ENCODE measurements at regions not wholly inside any gene's neighbourhood (a gene's known extent, or its start where the extent isn't known, plus 50 kb on each side); places are given as distances from the start of the nearest gene placed in this dataset.
A peak's percentile ranks its signal among the peaks of the same experiment; 100 is the strongest.
"Not testable (repeated sequence)": the region's sequence is repeated elsewhere in the genome, so short reads cannot be mapped to it uniquely, and the experiment has no call there.

DNA sequence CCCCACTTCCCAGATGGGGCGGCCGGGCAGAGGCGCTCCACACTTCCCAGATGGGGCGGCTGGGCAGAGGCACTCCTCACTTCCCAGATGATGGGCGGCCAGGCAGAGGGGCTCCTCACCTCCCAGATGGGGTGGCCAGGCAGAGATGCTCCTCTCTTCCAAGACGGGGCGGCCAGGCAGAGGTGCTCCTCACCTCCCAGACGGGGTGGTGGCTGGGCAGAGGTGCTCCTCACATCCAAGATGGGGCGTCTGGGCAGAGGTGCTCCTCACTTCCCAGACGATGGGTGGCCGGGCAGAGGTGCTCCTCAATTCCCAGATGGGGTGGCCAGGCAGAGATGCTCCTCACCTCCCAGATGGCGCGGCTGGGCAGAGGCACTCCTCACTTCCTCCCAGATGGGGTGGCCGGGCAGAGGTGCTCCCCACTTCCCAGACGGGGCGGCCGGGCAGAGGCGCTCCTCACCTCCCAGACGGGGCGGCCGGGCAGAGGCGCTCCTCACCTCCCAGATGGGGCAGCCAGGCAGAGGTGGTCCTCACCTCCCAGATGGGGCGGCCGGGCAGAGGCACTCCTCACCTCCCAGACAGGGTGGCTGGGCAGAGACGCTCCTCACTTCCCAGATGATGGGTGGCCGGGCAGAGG is 275.2 kb downstream of the LIPI start:
- not testable (repeated sequence) for DNase-seq; ATAC-seq (ENCODE audit: low read depth in 2 of 2); H3K4me3 Mint-ChIP-seq; H3K27me3 Mint-ChIP-seq; H3K36me3 Mint-ChIP-seq; H3K4me1 Mint-ChIP-seq; H3K27ac Mint-ChIP-seq
- peaks cover 0 to 13% (median 12%) of the 10 kb centered on the region in 7 donors for H3K9me3 Mint-ChIP-seq

DNA sequence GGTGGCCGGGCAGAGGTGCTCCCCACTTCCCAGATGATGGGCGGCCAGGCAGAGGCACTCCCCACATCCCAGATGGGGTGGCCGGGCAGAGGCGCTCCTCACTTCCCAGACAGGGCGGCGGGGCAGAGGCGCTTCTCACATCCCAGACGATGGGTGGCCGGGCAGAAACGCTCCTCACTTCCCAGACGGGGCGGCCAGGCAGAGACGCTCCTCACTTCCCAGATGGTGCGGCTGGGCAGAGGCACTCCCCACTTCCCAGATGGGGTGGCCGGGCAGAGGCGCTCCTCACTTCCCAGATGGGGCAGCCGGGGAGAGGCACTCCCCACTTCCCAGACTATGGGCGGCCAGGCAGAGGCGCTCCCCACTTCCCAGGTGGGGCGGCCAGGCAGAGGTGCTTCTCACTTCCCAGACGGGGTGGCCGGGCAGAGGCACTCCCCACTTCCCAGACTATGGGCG is 275.8 kb downstream of the LIPI start:
- H3K27ac Mint-ChIP-seq; H3K27me3 Mint-ChIP-seq; DNase-seq; ATAC-seq (ENCODE audit: low read depth in 2 of 2); H3K4me1 Mint-ChIP-seq; H3K4me3 Mint-ChIP-seq; H3K36me3 Mint-ChIP-seq: not testable (repeated sequence)
- peaks cover 0 to 13% (median 12%) of the 10 kb centered on the region in 7 donors for H3K9me3 Mint-ChIP-seq

DNA sequence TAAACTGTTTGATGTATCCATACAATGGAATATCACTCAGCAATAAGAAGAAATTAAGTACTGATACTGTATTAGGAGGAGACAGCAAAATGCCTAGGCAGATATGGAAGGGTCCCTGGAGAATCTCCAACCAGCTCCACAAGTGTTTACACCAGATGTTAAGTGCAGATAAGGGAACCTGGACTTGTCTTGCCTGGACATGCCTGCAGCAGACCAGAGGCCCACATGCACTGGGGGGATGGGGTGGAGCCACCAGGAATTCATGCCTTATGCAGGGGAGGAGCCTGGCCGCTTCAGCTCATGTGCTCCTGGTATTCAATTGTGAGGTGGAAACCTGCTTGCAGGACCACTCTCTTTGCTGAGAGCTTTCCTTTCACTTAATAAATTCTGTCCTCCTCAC is 287.6 kb downstream of the LIPI start:
- DNase-seq; H3K27ac Mint-ChIP-seq; H3K4me1 Mint-ChIP-seq; H3K27me3 Mint-ChIP-seq; H3K9me3 Mint-ChIP-seq; H3K4me3 Mint-ChIP-seq; H3K36me3 Mint-ChIP-seq; ATAC-seq (ENCODE audit: low read depth in 2 of 2): not testable (repeated sequence)

DNA sequence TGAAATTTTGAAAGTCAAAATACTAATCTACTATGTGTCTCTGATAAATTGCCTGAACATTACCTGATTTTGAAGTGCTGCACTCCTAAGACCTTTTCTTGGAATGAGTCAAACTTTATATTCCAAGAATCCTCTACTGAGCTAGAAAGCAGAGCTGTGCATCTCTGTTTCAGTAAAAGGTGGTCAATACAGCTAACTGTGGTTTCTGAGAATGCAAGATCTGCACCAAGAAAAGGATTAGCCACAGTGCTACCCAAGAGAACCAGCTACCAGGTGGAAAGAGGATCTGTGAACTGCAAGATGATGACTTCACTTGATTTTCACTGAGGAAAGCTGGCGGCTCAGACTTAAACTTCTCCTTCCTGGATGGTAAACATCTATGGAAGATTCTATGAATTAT is 289.3 kb downstream of the LIPI start:
- H3K4me1 Mint-ChIP-seq; H3K4me3 Mint-ChIP-seq; H3K9me3 Mint-ChIP-seq; ATAC-seq (ENCODE audit: low read depth in 2 of 2); H3K36me3 Mint-ChIP-seq; H3K27me3 Mint-ChIP-seq; DNase-seq; H3K27ac Mint-ChIP-seq: not testable (repeated sequence)

DNA sequence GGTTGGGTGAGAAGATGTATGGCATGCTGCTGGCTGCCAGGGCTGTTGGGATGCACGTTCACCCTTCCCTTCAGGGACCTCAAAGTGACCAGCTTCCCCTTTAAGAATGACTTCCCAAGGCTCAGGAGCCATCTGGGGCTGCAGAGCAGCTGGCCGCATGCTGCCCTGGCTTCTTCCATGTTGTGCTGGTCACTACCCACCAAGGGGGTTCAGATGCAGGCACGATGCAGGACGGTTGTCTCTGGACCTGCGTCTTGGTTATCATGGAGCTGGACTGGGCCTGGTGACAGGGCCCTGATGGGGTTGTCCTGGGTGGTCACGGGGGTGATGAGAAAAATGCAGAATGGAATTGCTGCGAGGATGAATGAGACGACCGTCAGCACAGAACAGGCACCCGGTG is 297.8 kb downstream of the POTED start:
- H3K27ac Mint-ChIP-seq; H3K4me1 Mint-ChIP-seq; H3K27me3 Mint-ChIP-seq; H3K9me3 Mint-ChIP-seq; DNase-seq; H3K4me3 Mint-ChIP-seq; H3K36me3 Mint-ChIP-seq; ATAC-seq (ENCODE audit: low read depth in 2 of 2): not testable (repeated sequence)

DNA sequence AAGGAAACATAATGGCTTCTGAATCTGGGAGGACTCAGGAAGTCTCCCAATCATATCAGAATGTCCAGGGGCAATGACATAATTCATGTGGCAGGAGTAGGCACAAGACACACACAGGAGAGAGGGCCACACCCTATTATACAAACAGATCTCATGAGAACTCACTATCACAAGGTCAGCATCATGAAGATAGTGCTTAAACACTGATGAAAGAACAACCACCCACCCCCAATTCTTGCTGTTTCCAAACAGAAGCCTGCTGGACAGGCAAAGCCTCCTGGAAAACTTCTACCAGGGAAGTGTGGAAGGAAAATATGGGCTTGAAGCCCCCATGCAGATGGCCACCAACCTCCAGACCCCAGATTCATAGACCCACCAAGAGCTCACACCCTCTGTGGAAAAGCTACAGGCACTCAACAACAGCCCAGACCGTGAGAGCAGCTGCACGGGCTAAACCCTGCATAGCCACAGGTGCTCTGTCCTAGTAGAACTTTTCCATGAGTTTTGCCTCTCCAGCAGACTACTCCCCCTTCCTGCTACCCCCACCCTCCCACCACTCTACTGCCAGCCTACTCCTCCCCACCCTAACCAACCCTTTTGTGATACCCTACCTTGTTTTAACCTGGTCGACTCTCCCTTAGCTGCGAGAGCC is 287.1 kb downstream of the POTED start:
- DNase-seq; H3K27ac Mint-ChIP-seq; H3K4me3 Mint-ChIP-seq; H3K36me3 Mint-ChIP-seq; H3K9me3 Mint-ChIP-seq; H3K27me3 Mint-ChIP-seq; H3K4me1 Mint-ChIP-seq; ATAC-seq (ENCODE audit: low read depth in 2 of 2): not testable (repeated sequence)

DNA sequence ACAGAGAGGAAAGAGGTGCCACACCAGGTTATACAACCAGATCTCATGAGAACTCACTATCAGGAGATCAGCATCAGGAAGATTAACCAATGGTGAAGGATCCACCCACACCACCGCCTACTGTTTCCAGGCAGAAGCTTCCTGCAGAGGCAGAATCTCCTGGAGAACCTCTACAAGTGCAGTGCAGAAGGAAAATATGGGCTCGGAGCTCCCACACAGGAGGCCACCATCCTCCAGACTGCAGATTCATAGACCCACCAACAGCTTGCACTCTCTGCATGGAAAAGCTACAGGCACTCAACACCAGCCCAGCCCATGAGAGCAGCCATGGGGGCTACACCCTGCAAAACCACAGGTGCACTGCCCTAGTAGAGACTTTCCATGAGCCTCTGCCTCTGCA is 284.0 kb downstream of the POTED start:
- not testable (repeated sequence) for DNase-seq; H3K27ac Mint-ChIP-seq; H3K27me3 Mint-ChIP-seq; H3K4me3 Mint-ChIP-seq; H3K36me3 Mint-ChIP-seq; H3K4me1 Mint-ChIP-seq; ATAC-seq (ENCODE audit: low read depth in 2 of 2); H3K9me3 Mint-ChIP-seq

DNA sequence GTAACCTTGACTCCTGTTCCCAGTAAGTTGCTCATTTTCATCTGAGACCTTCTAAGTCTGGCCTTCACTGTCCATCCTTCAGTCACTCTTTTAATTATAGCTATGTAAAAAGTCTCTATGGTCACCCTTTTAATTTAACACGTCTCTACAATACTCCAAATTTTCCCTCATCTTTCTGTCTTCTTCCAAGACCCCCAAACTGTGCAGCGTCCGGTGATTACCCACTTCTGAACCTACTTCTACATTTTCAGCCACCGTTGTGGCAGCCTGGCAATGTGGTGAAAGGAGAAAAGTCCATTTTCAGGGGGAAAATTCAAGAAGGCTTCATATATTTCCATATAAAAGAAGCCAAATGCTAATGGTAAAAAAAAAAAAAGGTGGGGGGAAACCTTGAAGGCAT is 283.4 kb downstream of the POTED start:
- H3K27ac Mint-ChIP-seq; H3K27me3 Mint-ChIP-seq; ATAC-seq (ENCODE audit: low read depth in 2 of 2): not testable (repeated sequence)

DNA sequence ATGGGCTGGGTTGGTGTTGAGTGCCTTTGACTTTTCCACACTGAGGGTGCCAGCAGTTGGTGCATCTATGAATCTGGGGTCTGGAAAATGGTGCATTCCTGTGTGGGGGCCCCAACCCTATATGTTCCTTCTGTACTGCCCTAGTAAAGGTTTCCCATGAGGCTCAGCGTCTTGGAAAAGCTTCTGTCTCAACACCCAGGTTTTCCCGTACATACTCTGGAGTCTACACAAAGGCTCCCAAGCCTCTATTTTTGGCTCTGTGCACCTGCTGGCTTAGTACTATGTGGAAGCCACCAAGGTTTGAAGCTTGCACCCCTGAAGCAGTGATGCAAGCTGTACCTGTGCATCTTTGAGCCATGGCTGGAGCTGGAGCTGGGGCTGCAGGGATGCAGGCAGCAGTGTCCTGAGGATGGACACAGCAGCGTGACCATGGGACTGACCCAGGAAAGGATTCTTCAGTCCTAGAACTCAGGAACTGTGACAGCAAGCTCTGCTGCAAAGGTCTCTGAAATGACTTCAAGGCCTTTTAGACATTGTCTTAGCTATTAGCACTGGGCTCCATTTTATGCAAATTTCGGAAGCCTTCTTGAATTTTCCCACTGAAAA is 282.7 kb downstream of the POTED start:
- not testable (repeated sequence) for H3K27ac Mint-ChIP-seq; H3K9me3 Mint-ChIP-seq; H3K27me3 Mint-ChIP-seq; H3K4me1 Mint-ChIP-seq; DNase-seq; H3K4me3 Mint-ChIP-seq; ATAC-seq (ENCODE audit: low read depth in 2 of 2); H3K36me3 Mint-ChIP-seq

More for the DNA sequence above, 283.4 kb downstream of the POTED start:
- not testable (repeated sequence) for H3K36me3 Mint-ChIP-seq, H3K4me1 Mint-ChIP-seq, DNase-seq, H3K9me3 Mint-ChIP-seq
- H3K4me3 Mint-ChIP-seq = peak overlapping the region in 1 of 8 donors; percentile 25

DNA sequence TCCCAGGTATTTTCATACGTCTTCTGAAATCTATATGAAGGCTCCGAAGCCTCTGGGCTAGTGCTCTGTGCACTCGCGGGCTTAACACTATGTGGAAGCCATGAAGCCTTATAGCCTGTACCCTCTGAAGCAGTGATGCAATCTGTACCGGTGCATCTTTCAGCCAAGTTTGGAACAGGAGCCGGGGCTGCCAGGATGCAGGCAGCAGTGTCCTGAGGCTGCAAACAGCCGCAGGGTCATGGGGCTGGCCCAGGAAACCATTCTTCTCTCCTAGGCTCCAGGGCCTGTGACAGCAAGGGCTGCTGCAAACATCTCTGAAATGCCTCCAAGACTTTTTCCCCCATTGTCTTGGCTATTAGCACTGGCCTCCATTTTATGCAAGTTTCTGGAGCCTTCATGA is 279.6 kb downstream of the POTED start:
- ATAC-seq (ENCODE audit: low read depth in 2 of 2); H3K4me1 Mint-ChIP-seq; H3K27me3 Mint-ChIP-seq; H3K4me3 Mint-ChIP-seq; H3K27ac Mint-ChIP-seq; H3K36me3 Mint-ChIP-seq; DNase-seq: not testable (repeated sequence)
- peaks cover 0 to 12% (median 1%) of the 10 kb centered on the region in 7 donors for H3K9me3 Mint-ChIP-seq

DNA sequence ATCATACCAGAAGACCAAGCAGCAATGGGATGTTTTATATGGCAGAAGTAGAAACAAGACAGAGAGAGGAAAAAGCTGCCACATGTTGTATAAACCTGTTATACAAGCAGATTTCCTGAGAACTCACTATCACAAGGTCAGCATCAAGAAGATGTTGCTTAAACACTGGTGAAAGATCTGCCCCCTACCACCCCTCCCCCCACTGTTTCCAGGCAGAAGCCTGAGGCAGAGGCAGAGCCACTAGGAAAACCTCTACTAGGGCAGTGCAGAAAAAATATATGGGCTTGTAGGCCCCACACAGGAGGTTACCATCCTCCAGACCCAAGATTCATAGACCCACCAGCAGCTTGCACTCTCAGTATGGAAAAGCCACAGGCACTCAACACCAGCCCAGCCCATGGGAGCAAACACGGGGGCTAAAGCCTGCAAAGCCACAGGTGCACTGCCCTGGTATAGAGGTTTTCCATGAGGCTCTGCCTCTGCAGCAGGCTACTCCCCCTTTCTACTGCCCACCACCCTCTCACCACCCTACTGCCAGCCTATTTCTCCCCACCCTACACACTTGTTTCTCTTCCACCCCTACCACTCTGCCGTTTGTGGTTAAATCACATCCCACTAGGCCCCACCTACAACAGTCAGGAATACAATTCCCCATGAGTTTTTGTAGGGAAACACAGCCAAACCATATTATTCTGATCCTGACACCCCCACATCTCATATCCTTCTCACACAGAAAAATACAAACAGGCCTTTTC is 274.2 kb downstream of the POTED start:
- H3K27ac Mint-ChIP-seq = peak overlapping the region in 2 of 6 donors; percentile 9 to 75
- ATAC-seq (ENCODE audit: low read depth in 2 of 2); DNase-seq; H3K4me1 Mint-ChIP-seq; H3K27me3 Mint-ChIP-seq; H3K4me3 Mint-ChIP-seq; H3K36me3 Mint-ChIP-seq: not testable (repeated sequence)
- H3K9me3 Mint-ChIP-seq = peaks cover 0 to 14% (median 0%) of the 10 kb centered on the region in 7 donors

DNA sequence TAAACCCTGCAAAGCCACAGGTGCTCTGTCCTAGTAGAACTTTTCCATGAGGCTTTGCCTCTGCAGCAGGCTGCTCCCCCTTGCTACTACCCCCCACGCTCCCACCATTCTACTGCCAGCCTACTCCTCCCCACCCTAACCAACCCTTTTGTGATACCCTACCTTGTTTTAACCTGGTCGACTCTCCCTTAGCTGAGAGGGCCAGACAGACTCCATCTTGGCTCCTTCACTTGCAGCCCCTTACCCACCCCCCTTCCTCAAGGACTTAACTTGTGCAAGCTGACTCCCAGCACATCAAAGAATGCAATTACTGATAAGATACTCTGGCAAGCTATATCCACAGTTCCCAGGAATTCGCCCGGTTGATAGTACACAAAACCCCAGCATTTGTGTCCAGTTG is 267.9 kb downstream of the POTED start:
- not testable (repeated sequence) for DNase-seq; H3K4me1 Mint-ChIP-seq; H3K27me3 Mint-ChIP-seq; H3K36me3 Mint-ChIP-seq; H3K27ac Mint-ChIP-seq; ATAC-seq (ENCODE audit: low read depth in 2 of 2); H3K4me3 Mint-ChIP-seq
- H3K9me3 Mint-ChIP-seq = peaks cover 0 to 22% (median 1%) of the 10 kb centered on the region in 7 donors

DNA sequence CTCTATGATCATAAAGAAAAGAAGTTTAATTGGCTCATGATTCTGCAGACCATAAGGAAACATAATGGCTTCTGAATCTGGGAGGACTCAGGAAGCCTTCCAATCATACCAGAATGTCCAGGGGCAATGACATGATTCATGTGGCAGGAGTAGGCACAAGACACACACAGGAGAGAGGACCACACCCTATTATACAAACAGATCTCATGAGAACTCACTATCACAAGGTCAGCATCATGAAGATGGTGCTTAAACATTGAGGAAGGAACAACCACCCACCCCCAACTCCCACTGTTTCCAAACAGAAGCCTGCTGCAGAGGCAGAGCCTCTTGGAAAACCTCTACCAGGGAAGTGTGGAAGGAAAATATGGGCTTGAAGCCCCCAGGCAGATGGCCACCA is 267.4 kb downstream of the POTED start:
- H3K27me3 Mint-ChIP-seq; H3K27ac Mint-ChIP-seq; DNase-seq; ATAC-seq (ENCODE audit: low read depth in 2 of 2); H3K4me3 Mint-ChIP-seq; H3K36me3 Mint-ChIP-seq; H3K4me1 Mint-ChIP-seq: not testable (repeated sequence)
- peaks cover 0 to 23% (median 3%) of the 10 kb centered on the region in 7 donors for H3K9me3 Mint-ChIP-seq

DNA sequence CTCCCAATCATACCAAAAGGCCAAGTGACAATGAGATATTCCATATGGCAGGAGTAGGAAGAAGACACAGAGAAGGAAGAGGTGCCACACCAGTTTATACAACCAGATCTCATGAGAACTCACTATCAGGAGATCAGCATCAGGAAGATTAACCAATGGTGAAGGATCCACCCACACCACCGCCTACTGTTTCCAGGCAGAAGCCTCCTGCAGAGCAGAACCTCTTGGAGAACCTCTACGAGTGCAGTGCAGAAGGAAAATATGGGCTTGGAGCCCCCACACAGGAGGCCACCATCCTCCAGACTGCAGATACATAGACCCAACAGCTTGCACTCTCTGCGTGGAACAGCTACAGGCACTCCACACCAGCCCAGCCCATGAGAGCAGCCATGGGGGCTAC is 264.4 kb downstream of the POTED start:
- not testable (repeated sequence) for H3K4me3 Mint-ChIP-seq; H3K4me1 Mint-ChIP-seq; H3K27me3 Mint-ChIP-seq; H3K27ac Mint-ChIP-seq; DNase-seq; H3K36me3 Mint-ChIP-seq; ATAC-seq (ENCODE audit: low read depth in 2 of 2)
- peaks cover 0 to 30% (median 3%) of the 10 kb centered on the region in 7 donors for H3K9me3 Mint-ChIP-seq
